Motor neuron (in vitro differentiated cells): ENCODE measurements at regions not wholly inside any gene's neighbourhood (a gene's known extent, or its start where the extent isn't known, plus 50 kb on each side); places are given as distances from the start of the nearest gene placed in this dataset.
"Not testable (repeated sequence)": the region's sequence is repeated elsewhere in the genome, so short reads cannot be mapped to it uniquely, and the experiment has no call there.

ENCODE experiments used
- ATAC-seq, 8 experiments: fragments of 200-7000 bp; cut with Tn5 transposase; replicated peaks in 6 of 8; 2 replicates each; pipeline ENCODE4 v1.8.0; 2021; ENCODE audit warnings: mild to moderate bottlenecking in 8 of 8, moderate library complexity in 8 of 8
- H3K27ac ChIP-seq, 2 donors: fragments of 250-450 bp; sonication (Bioruptor Pico); 2 replicates each; pipeline ENCODE4 v1.9.0; 2021; ENCODE audit warnings: antibody characterized with exemption in 2 of 2, mild to moderate bottlenecking in 2 of 2, moderate library complexity in 1 of 2
- H3K4me1 ChIP-seq, 2 donors: fragments of 250-450 bp; sonication (Bioruptor Pico); replicated peaks in 1 of 2; 2 replicates each; pipeline ENCODE4 v1.6.1; 2021; ENCODE audit warnings: antibody characterized with exemption in 2 of 2, mild to moderate bottlenecking in 2 of 2, moderate library complexity in 1 of 2
- H3K4me3 ChIP-seq, 5 donors: fragments of 250-450 bp; sonication (Bioruptor Pico); 2 replicates each; pipeline ENCODE4 v1.9.0; 2021; ENCODE audit warnings: antibody characterized with exemption in 5 of 5, mild to moderate bottlenecking in 5 of 5, moderate library complexity in 4 of 5
- WGBS, 10 experiments: fragments of 450-650 bp; shearing (Covaris generic); methylation state at CpG; one replicate each; pipeline ENCODE4 v1.0.0; 2022; 5-methylcytosine and 5-hydroxymethylcytosine counted together
- in situ Hi-C, 9 experiments: fragments of 400-800 bp; cut with MboI; loops; one replicate each; pipeline ENCODE4 v1.15.0; 2021; ENCODE audit warnings: low sequenced_read_pairs in 9 of 9, low pct_unique_long_range_greater_than_20kb in 2 of 9; ENCODE audit not compliant: unreplicated experiment in 9 of 9

DNA sequence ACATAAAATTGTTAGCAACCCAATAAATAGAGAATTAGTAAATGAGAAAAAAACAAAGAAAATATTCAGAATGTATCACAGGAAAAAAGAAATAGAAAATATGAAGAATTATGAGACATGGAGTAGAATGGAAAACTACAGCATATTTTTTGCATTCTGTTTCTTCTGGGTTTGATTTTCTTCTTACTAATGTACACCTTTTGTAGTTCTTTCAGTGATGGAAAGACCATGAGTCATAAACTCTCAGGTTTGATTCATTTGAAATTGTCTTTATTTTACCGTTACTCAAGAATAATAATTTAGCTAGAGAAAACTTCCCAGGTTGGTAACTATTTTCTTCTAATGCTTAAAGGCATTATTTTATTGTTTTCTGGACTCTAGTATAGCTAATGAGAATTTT lies 90.3 kb upstream of the TMEM170B start:
- ATAC-seq, result no peak
- Histone ChIP-seq H3K4me1 (peaks cover 18 to 21% of the 10 kb centered on the region in 2 donors), H3K4me3 (no peak overlapping the region), H3K27ac (no peak overlapping the region)
- in situ Hi-C loops, result no loop called here
- 76 to 100% (median 91%) methylated on average over 1 of the region's 1 CpG for WGBS, 10 experiments

DNA sequence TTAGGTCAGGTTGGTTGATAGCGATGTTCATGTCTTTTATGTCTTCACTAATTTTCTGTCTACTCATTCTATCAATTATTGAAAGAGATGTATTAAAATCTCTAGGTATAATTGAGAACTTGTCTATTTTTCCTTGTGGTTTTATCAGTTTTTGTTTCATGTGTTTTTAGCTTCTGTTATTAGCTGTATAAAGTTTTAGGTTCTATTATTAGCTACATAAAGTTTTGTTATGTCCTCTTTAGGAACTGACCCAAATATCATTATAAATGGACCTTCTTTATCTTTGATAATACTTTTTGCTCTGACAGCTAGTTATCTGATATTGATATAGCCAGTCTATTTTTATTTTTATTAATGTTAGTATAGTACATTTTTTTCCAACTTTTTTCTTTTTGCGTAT lies 92.4 kb upstream of the TMEM170B start:
- WGBS, 10 experiments, result 87 to 100% (median 95%) methylated on average over 2 of the region's 2 CpGs; no CpG with 5 or more reads in 1 of the 10 experiments
- no peak for ATAC-seq
- Histone ChIP-seq H3K27ac (no peak overlapping the region), H3K4me1 (peaks cover 13 to 14% of the 10 kb centered on the region in 2 donors), H3K4me3 (no peak overlapping the region)
- in situ Hi-C loops, result no loop called here

DNA sequence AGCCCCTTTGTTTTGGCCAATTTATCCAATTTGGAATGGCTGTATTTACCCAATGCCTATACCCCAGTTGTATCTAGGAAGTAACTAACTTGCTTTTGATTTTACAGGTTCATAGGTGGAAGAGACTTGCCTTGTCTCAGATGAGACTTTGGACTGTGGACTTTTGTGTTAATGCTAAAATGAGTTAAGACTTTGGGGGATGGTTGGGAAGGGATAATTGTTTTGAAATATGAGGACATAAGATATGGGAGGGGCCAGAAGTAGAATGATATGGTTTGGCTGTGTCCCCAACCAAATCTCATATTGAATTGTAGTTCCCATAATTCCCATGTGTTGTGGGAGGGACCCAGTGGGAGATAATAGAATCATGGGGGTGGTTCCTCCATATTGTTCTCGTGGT lies 94.4 kb upstream of the TMEM170B start:
- WGBS, 10 experiments, result 17 to 100% (median 67%) methylated on average over 1 of the region's 1 CpG; no CpG with 5 or more reads in 5 of the 10 experiments
- ATAC-seq, in situ Hi-C loops, H3K4me3 ChIP-seq, H3K4me1 ChIP-seq, H3K27ac ChIP-seq: not testable (repeated sequence)

DNA sequence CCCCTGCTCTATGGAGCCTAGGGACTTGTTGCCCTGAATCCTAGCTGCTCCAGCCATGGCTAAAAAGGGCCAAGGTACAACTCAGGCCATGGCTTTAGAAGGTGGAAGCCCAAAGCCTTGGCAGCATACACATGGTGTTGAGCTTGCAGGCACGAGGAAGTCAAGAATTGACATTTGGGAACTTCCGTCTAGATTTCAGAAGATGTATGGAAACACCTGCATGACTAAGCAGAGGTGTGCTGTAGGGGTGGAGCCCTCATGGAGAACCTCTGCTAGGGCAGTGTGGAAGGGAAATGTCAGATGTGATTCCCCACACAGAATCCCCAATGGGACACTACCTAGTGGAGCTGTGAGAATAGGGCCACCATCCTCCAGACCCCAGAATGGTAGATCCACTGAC lies 95.1 kb upstream of the TMEM170B start:
- in situ Hi-C loops, result no loop called here
- Histone ChIP-seq H3K27ac (no peak overlapping the region), H3K4me1 (no peaks in the 10 kb centered on the region), H3K4me3 (no peak overlapping the region)
- WGBS, 10 experiments, result 57 to 100% (median 89%) methylated on average over 1 to 2 of the region's 2 CpGs; no CpG with 5 or more reads in 6 of the 10 experiments
- ATAC-seq, result no peak

DNA sequence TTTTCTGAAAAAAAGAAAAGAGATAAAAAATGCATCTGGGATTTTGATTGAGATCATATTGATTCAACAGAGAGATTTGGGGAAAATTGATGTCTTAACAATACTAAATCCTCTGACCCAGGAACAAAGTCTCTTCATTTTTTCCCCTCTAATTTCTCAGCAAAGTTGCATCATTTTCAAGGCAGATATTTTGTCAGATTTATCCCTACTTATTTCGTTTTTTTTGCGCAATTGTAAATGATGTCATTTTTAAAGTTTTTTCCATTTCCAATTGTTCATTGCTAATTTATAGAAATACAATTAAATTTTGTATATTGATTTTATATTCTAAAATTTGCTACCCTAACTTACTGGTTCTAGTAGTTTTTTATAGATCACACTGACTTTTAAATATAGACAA lies 97.7 kb upstream of the TMEM170B start:
- ATAC-seq, result no peak
- in situ Hi-C loops, result no loop called here
- H3K27ac ChIP-seq, result no peak overlapping the region
- H3K4me1 ChIP-seq, result no peaks in the 10 kb centered on the region
- H3K4me3 ChIP-seq, result no peak overlapping the region
- 56 to 95% (median 80%) methylated on average over 2 of the region's 2 CpGs for WGBS, 10 experiments

DNA sequence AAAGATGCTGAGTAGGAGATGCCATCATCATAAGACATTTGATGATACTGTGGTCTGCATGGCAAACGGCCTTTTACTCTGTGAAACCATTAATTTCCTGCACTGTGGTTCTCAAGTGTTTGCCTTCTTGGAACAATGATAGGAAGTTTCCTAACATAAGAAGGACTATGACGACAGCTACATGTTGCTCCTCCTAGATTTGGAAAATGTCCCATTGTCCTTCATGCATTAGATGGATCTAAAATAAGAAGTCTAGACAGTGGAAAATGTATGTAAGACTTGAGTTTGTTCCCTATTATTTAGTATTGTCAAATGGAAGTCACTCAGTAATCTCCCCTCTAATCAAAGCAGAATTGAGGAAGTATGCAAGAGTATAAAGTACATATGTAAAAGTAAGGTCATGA lies 98.5 kb upstream of the TMEM170B start:
- 42 to 100% (median 82%) methylated on average over 1 to 2 of the region's 2 CpGs; no CpG with 5 or more reads in 2 of the 10 experiments for WGBS, 10 experiments
- H3K4me3 ChIP-seq, result no peak overlapping the region
- H3K4me1 ChIP-seq, result no peaks in the 10 kb centered on the region
- in situ Hi-C loops, result no loop called here
- no peak overlapping the region for H3K27ac ChIP-seq
- no peak for ATAC-seq

DNA sequence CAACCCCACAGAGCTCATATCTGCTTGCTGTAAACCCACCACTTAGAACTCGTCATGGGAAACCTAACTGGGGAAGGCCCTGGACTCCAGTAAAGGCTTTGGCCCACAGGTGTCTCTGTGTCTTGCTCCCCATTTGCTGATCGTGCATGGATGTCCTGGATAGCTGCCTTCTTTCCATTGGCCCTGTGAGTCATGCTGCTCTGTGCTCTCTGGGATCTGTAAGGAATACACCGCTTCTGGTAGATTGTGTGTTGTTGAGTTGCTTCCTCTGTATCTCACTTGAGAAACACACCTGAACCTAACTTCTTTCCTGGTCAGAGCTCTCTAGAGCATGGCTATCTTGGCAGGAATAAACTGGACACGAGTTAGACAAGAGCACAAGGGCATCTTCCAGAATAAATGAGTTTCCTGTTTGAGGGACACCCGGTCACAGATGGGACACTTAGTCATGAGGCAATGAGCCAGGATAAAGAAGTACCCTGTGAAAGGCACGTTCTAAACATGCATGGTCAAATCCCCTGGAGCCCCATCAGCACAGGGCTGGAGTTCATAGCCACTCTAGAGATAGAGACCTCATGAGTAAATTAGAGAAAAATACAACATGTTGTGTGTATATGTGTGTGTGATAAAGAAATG lies 99.6 kb upstream of the TMEM170B start:
- no peak for ATAC-seq
- Histone ChIP-seq H3K4me3 (no peak overlapping the region), H3K27ac (no peak overlapping the region), H3K4me1 (no peaks in the 10 kb centered on the region)
- in situ Hi-C loops, result no loop called here
- 0 to 85% (median 63%) methylated on average over 1 to 4 of the region's 6 CpGs; no CpG with 5 or more reads in 4 of the 10 experiments for WGBS, 10 experiments

DNA sequence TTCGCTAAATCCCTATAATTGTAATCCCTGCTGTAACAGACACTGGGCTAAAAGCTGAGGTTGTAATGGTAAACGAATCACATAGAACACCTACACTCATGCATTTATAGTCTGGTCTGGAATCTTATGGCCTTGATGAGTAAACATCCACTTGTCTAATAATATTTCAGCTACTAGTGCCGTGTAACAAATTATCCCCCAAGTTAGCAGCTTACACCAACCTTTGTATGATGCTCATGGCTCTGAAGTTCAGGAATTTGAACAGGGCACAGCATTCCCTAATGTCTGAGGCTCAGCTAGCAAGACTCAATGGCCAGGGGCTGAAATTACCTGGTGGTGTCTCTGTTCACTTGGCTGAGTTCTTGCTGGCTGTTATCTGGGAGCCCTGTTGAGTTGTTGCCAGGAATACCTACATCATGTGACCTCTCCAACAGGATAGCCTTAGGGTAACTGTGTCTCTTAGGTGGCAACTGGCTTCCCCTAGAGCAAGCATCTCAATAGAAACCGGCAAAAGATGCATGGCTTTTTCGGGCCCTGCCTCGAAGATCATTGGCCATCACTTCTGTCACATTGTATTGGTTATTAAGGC lies 100.9 kb upstream of the TMEM170B start:
- in situ Hi-C loops, result no loop called here
- no peak for ATAC-seq
- 55 to 100% (median 90%) methylated on average over 1 to 6 of the region's 6 CpGs; no CpG with 5 or more reads in 2 of the 10 experiments for WGBS, 10 experiments

DNA sequence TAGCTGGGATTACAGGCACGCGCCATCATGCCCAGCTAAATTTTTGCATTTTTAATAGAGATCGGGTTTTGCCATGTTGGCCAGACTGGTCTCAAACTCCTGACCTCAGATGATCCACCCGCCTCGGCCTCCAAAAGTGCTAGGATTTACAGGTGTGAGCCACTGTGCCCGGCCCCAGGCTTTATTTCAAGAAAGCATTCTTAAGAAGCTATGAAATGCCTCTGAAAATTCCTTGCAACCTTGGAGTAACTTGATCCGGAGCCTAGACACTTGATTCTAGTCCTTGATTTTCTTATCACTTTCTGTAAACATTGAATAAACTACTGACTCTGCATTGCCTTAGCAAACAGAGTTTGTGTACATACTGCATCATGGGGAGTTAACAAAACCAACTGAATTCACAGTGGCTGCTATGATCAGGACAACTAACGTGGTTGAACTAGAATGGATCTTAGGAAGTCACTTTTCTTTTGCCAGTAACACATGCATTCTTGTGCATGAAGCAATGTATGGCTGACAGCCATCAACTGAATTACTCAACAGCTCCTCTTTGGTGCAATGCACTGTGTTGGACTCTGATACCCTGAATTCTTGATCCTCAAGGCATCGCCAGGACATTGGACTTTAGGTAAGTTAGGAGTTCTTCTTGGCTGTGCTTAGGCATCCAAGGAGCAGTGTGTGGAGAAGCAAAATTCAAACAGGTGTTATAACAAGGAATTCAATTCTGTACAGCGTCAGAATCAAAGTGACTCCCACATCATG lies 102.8 kb upstream of the TMEM170B start:
- WGBS, 10 experiments, result 66 to 100% (median 91%) methylated on average over 1 to 10 of the region's 10 CpGs
- Histone ChIP-seq H3K4me1 (no peaks in the 10 kb centered on the region), H3K4me3 (no peak overlapping the region), H3K27ac (no peak overlapping the region)
- peak in 4 of 8 experiments; percentile 19 to 80 (median 36) for ATAC-seq
- in situ Hi-C loops, result no loop called here

More for the DNA sequence above, 100.9 kb upstream of the TMEM170B start:
- Histone ChIP-seq H3K27ac (no peak overlapping the region), H3K4me1 (no peaks in the 10 kb centered on the region), H3K4me3 (no peak overlapping the region)

DNA sequence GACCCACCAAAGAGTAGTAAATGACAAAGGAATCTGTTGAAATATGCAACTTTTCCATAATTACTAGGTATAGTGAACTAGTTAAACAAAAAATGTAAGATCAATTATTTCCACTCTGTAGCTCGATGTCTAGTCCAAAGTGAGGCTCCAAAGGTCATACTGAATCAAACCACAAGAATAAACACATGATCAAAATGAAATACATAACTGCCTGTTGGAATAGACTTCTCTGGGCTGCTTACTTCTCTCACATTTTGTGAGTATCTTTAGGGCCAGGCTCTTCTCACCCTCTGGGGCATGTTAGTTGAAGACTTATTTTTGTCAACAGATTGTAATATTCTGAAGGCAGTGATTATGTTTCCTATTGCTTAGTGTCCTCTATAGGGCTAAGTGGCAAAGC lies 103.7 kb upstream of the TMEM170B start:
- no peak for ATAC-seq
- in situ Hi-C loops, result no loop called here
- H3K4me3 ChIP-seq, result no peak overlapping the region
- no peak overlapping the region for H3K27ac ChIP-seq
- 0 to 100% (median 51%) methylated on average over 1 of the region's 1 CpG; no CpG with 5 or more reads in 2 of the 10 experiments for WGBS, 10 experiments
- peaks cover 0 to 2% of the 10 kb centered on the region in 2 donors for H3K4me1 ChIP-seq

DNA sequence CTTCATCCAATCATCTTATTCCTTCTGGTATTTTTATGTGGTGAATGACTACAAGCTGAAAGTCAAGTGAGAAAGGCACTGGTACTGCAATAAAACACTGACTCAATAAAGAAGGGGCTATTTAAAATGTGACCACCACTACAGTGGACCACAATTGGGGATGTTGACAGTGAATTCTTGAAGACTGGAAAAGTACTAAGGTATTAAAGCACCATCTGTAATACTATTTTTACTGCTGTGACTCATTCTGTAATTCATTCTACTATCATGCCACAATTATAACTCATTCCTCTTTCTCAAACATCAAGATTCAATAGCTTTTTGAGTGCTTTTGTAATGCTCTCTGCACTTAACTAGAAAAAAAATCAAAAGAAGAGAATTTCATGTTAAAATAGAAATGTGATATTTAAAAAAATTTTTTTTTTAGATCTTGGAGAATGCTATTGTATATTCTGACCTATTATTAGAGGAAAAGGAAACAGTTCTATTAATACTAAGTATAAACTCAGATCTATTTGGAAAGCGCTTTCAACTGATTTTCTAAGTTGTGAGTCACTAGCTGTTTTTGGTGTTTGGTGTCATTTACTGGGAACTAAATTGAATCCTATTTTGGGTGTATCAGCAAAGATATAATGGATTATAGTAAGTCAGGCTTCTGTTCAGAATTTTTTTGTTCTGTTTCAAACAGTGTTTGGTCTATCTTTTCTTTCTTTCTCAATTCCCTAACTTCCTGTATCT lies 104.7 kb upstream of the TMEM170B start:
- peak in 4 of 8 experiments; percentile 32 to 60 (median 40) for ATAC-seq
- in situ Hi-C loops, result no loop called here
- Histone ChIP-seq H3K27ac (no peak overlapping the region), H3K4me3 (no peak overlapping the region), H3K4me1 (peaks cover 0 to 3% of the 10 kb centered on the region in 2 donors)
- WGBS, 10 experiments, result 0 to 100% (median 55%) methylated on average over 1 of the region's 1 CpG; no CpG with 5 or more reads in 1 of the 10 experiments

DNA sequence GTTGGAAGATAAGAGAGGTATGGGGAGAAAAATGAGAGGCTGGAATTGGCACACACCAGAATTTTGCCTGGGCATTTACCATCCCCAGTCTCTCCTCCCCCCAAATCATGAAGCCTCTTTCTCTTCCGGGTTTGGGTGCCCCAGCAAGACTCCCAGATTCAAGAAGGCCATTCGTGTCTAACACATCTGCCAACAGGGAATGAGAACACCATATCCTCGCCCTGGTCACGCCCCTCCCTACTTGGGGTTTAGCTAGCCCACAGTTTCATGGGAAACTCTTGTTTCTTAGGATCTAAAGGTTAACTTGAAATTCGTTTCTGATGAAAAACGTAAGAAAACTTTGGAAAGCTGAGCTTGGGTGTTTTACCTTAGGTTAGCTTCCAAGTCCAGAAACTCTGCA lies 105.5 kb upstream of the TMEM170B start:
- no peak overlapping the region for H3K4me3 ChIP-seq
- ATAC-seq, result no peak
- H3K4me1 ChIP-seq, result peaks cover 0 to 3% of the 10 kb centered on the region in 2 donors
- H3K27ac ChIP-seq, result no peak overlapping the region
- in situ Hi-C loops, result no loop called here
- WGBS, 10 experiments, result 0 to 93% (median 75%) methylated on average over 2 to 6 of the region's 6 CpGs; no CpG with 5 or more reads in 1 of the 10 experiments

DNA sequence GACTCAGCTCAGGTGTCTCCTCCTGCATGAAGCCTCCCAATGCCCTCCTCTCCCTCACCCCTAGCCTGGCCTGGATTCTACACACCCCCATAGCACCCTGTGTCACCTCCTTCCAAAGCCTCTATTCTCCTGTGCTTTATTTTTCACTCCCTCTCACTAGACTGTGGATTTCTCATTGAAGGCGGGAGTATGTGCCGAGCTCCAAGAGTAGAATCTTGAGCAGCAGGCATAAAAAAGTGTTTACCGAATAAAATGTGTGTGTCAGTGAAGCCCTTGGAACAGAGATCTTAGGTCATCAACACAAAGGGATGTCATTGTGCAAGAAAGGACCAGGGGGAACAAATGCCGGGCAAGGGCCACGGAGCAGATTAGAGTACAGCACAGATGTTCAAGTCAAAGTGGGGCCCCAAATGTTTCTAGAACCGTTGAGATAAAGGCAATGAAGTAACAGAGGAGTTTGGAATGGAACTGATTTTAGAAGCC lies 106.1 kb upstream of the TMEM170B start:
- WGBS, 10 experiments, result 60 to 91% (median 74%) methylated on average over 1 to 6 of the region's 6 CpGs; no CpG with 5 or more reads in 2 of the 10 experiments
- no peak for ATAC-seq
- in situ Hi-C loops, result no loop called here
- H3K27ac ChIP-seq, result no peak overlapping the region
- peaks cover 0 to 3% of the 10 kb centered on the region in 2 donors for H3K4me1 ChIP-seq
- no peak overlapping the region for H3K4me3 ChIP-seq
